Endothelial cell of umbilical vein (primary cell): ENCODE measurements at regions not wholly inside any gene's neighbourhood (a gene's known extent, or its start where the extent isn't known, plus 50 kb on each side); places are given as distances from the start of the nearest gene placed in this dataset.
A peak's percentile ranks its signal among the peaks of the same experiment; 100 is the strongest.
"Not testable (repeated sequence)": the region's sequence is repeated elsewhere in the genome, so short reads cannot be mapped to it uniquely, and the experiment has no call there.

ENCODE experiments used
- BruUV-seq: library from RNA; stranded (reverse); fragments of 400-500 nt; replicated peaks from 2 replicates; lab custom pipeline; 2021; lab: Mats Ljungman, UMichigan
- CTCF ChIA-PET: fragments of 300-600, 350-600 bp; sonication (Branson Sonifier 250); formaldehyde crosslinking; loops from one replicate; lab custom pipeline; 2021; ENCODE audit warnings: antibody characterized with exemption, inconsistent platforms; lab: Charles Lee
- POLR2A ChIA-PET: fragments of 300-600, 350-600 bp; sonication (Branson Sonifier 250); formaldehyde crosslinking; loops from one replicate; lab custom pipeline; 2021; ENCODE audit warnings: antibody characterized with exemption, inconsistent platforms; lab: Charles Lee
- DNase-seq: peaks from one replicate; pipeline ENCODE4 v3.0.0-alpha.2; 2011; ENCODE audit warnings: low read depth, low spot score
- FAIRE-seq: peaks from 2 replicates; lab custom pipeline; 2011; peaks lifted over from hg19 to GRCh38; lab: Jason Lieb, UNC
- H2AFZ ChIP-seq: 2 replicates; pipeline ENCODE4 v1.6.0; 2012; ENCODE audit warnings: low read depth, low read length, control low read depth, inconsistent platforms
- H3K27ac ChIP-seq: 2 replicates; pipeline ENCODE4 v1.5.1; 2011; ENCODE audit warnings: low read depth, mild to moderate bottlenecking, control low read depth, low read length, moderate library complexity; ENCODE audit not compliant: insufficient read depth
- H3K27me3 ChIP-seq, 2 experiments: 2 replicates each; pipeline versions ENCODE4 v1.6.0 to v1.6.1; 2011; ENCODE audit warnings: low read length in 2 of 2, mixed read lengths in 1 of 2; ENCODE audit not compliant: control insufficient read depth in 2 of 2, insufficient read depth in 2 of 2
- H3K36me3 ChIP-seq, 2 experiments: 2 replicates in 1 of 2; 3 replicates in 1 of 2; pipeline ENCODE4 v1.5.1; 2011; ENCODE audit warnings: low read length in 2 of 2, mild to moderate bottlenecking in 1 of 2, moderate library complexity in 1 of 2; ENCODE audit not compliant: control insufficient read depth in 2 of 2, insufficient read depth in 2 of 2; ENCODE audit errors: extremely low read depth in 1 of 2
- H3K4me1 ChIP-seq: 3 replicates; pipeline ENCODE4 v1.5.1; 2011; ENCODE audit warnings: mild to moderate bottlenecking, low read length; ENCODE audit not compliant: control insufficient read depth, insufficient read depth; ENCODE audit errors: extremely low read depth
- H3K4me2 ChIP-seq: 2 replicates; pipeline ENCODE4 v1.6.1; 2011; ENCODE audit warnings: low read length, control low read depth, mixed read lengths; ENCODE audit not compliant: insufficient read depth
- H3K4me3 ChIP-seq, 3 experiments: fragments of 200-600 bp in 1 of 3; sonication (generic), shearing (Covaris generic) in 1 of 3; replicated peaks in 1 of 3; 2 replicates each; pipeline ENCODE4 v1.5.1; 2011 to 2016; ENCODE audit warnings: control low read depth in 3 of 3, low read length in 3 of 3, mild to moderate bottlenecking in 2 of 3, inconsistent platforms in 1 of 3, low read depth in 1 of 3, moderate library complexity in 1 of 3; ENCODE audit not compliant: insufficient read depth in 1 of 3
- H3K79me2 ChIP-seq: 2 replicates; pipeline ENCODE4 v1.6.0; 2012; ENCODE audit warnings: low read length, inconsistent platforms; ENCODE audit not compliant: control insufficient read depth, insufficient read depth
- H3K9ac ChIP-seq: replicated peaks from 2 replicates; pipeline ENCODE3; 2011; ENCODE audit warnings: low read length, control low read depth; ENCODE audit not compliant: insufficient read depth; ENCODE audit errors: extremely low read depth
- H3K9me1 ChIP-seq: replicated peaks from 3 replicates; pipeline ENCODE4 v1.6.0; 2011; ENCODE audit warnings: mild to moderate bottlenecking, low read length; ENCODE audit not compliant: control insufficient read depth, insufficient read depth; ENCODE audit errors: extremely low read depth
- H3K9me3 ChIP-seq: replicated peaks from 2 replicates; pipeline ENCODE4 v1.5.1; 2012; ENCODE audit warnings: low read length, inconsistent platforms; ENCODE audit not compliant: control insufficient read depth, insufficient read depth
- H4K20me1 ChIP-seq: replicated peaks from 2 replicates; pipeline ENCODE3; 2011; ENCODE audit warnings: mild to moderate bottlenecking, low read length; ENCODE audit not compliant: control insufficient read depth, insufficient read depth; ENCODE audit errors: extremely low read depth
- dilution Hi-C: fragments of 300-500 bp; cut with MboI; formaldehyde crosslinking; loops from one replicate; pipeline ENCODE4 v1.15.0; 2019; ENCODE audit warnings: low sequenced_read_pairs; ENCODE audit not compliant: extremely low pct_ligation_motif_present
- intact Hi-C: fragments of 100-400 bp; cut with micrococcal nuclease; formaldehyde crosslinking; loops from one replicate; pipeline ENCODE4 v1.10.0; 2022
- TF ChIP-seq, protein P1 (sequence below), 2 donors: IDR thresholded peaks; 1 replicate in 1 of 2; 2 replicates in 1 of 2; pipeline ENCODE4 v1.5.1; 2011; ENCODE audit warnings: low read length in 2 of 2, mild to moderate bottlenecking in 2 of 2, moderate library complexity in 2 of 2, control low read depth in 1 of 2, inconsistent platforms in 1 of 2, low read depth in 1 of 2; ENCODE audit not compliant: insufficient read depth in 1 of 2; ENCODE audit errors: extremely low read depth in 1 of 2

DNA sequence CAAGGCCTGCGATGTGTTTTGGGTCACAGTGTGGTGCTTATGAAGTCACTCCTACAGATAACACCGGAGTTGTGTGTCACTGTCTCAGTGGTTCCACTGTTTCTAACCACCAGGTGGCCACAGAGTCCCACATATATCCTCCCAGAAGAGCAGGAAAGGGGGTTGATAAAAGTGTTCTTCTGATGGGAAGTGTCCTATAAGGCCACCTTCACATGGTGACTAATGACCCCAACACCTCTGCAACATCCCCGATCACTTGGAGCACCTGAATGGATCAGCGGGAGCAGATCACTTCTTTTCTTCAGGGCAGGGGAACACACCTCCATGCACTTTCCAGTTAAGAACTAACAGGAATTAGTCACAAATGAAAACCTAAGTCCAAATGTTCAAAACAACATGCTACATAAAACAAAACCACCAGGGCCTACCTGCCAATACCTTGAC lies 111.5 kb downstream of the PPIAL4G start:
- H3K4me1 ChIP-seq: peaks cover 11% of the 10 kb centered on the region
- H2AFZ ChIP-seq, H3K9me3 ChIP-seq, H3K4me2 ChIP-seq, H3K9ac ChIP-seq, BruUV-seq, H3K27me3 ChIP-seq, H4K20me1 ChIP-seq, FAIRE-seq, H3K27ac ChIP-seq, H3K79me2 ChIP-seq, POLR2A ChIA-PET, H3K36me3 ChIP-seq, H3K4me3 ChIP-seq, dilution Hi-C loops, H3K9me1 ChIP-seq: not testable (repeated sequence)
- intact Hi-C loops: loop anchor here (2.0 to 10.0 kb wide), 3 partner anchors 17 to 153 kb away; no protein-coding TSS in a partner anchor
- TF ChIP-seq, protein P1, sequence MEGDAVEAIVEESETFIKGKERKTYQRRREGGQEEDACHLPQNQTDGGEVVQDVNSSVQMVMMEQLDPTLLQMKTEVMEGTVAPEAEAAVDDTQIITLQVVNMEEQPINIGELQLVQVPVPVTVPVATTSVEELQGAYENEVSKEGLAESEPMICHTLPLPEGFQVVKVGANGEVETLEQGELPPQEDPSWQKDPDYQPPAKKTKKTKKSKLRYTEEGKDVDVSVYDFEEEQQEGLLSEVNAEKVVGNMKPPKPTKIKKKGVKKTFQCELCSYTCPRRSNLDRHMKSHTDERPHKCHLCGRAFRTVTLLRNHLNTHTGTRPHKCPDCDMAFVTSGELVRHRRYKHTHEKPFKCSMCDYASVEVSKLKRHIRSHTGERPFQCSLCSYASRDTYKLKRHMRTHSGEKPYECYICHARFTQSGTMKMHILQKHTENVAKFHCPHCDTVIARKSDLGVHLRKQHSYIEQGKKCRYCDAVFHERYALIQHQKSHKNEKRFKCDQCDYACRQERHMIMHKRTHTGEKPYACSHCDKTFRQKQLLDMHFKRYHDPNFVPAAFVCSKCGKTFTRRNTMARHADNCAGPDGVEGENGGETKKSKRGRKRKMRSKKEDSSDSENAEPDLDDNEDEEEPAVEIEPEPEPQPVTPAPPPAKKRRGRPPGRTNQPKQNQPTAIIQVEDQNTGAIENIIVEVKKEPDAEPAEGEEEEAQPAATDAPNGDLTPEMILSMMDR (IDR thresholded peaks at IDR 0.05; ENCODE audit: extremely low read depth in 1 of 2, insufficient read depth in 1 of 2, low read depth in 1 of 2, low read length in 2 of 2): peak; percentile 53 to 64
- DNase-seq: peak; percentile 70
- CTCF ChIA-PET: interaction anchor here (0.8 to 2.0 kb wide), 5 partner anchors 9 to 52 kb away, joined by 3 to 7 read pairs (median 4); no protein-coding TSS in a partner anchor

DNA sequence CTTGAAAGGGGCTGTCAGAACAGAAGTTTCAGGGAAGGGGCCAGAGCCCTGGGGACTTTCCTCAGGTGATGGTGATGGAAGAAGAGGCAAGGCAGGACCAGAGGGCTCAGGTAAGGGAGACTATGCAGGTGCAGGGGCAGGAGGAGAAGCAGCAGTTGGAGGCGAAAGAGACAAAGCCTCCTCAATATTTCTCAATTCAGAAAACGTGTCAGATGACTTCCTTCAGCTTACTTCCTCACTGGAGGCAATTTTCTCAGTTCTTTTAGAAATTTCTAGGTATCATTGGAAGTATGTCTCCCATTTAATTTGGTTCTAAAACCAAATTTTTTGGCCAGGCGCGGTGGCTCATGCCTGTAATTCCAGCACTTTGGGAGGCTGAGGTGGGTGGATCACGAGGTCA lies 112.4 kb downstream of the PPIAL4G start:
- H3K27me3 ChIP-seq, H3K27ac ChIP-seq, H2AFZ ChIP-seq, H3K79me2 ChIP-seq, H3K4me2 ChIP-seq, H3K9me1 ChIP-seq, POLR2A ChIA-PET, H3K4me3 ChIP-seq, H4K20me1 ChIP-seq, dilution Hi-C loops, H3K9me3 ChIP-seq, DNase-seq, BruUV-seq, H3K9ac ChIP-seq, H3K36me3 ChIP-seq: not testable (repeated sequence)
- intact Hi-C loops: loop anchor here (2.0 to 10.0 kb wide), 3 partner anchors 16 to 154 kb away; no protein-coding TSS in a partner anchor
- CTCF ChIA-PET: interaction anchor here (1.1 to 2.0 kb wide), 2 partner anchors 12 to 13 kb away, joined by 4 to 7 read pairs; no protein-coding TSS in a partner anchor
- H3K4me1 ChIP-seq: peaks cover 11% of the 10 kb centered on the region
- FAIRE-seq: peak; percentile 8
